GM12874 (cell line): ENCODE measurements at regions not wholly inside any gene's neighbourhood (a gene's known extent, or its start where the extent isn't known, plus 50 kb on each side); places are given as distances from the start of the nearest gene placed in this dataset.

Source experiments
- TF ChIP-seq, protein P1 (sequence below): IDR thresholded peaks from 2 replicates; pipeline ENCODE4 v1.5.1; 2011; ENCODE audit warnings: low read depth, mild to moderate bottlenecking, control low read depth, low read length, moderate library complexity; ENCODE audit not compliant: insufficient read depth

GRCh38 chr21:15966651-15967050 is 236.9 kb downstream of the USP25 start:
- TF ChIP-seq, protein P1, sequence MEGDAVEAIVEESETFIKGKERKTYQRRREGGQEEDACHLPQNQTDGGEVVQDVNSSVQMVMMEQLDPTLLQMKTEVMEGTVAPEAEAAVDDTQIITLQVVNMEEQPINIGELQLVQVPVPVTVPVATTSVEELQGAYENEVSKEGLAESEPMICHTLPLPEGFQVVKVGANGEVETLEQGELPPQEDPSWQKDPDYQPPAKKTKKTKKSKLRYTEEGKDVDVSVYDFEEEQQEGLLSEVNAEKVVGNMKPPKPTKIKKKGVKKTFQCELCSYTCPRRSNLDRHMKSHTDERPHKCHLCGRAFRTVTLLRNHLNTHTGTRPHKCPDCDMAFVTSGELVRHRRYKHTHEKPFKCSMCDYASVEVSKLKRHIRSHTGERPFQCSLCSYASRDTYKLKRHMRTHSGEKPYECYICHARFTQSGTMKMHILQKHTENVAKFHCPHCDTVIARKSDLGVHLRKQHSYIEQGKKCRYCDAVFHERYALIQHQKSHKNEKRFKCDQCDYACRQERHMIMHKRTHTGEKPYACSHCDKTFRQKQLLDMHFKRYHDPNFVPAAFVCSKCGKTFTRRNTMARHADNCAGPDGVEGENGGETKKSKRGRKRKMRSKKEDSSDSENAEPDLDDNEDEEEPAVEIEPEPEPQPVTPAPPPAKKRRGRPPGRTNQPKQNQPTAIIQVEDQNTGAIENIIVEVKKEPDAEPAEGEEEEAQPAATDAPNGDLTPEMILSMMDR = no peak

- TF ChIP-seq, protein P1 = no peak
Observed at GRCh38 chr21:15967661-15968060, 237.9 kb downstream of the USP25 start.

GRCh38 chr21:15968776-15969310 is 239.1 kb downstream of the USP25 start:
- TF ChIP-seq, protein P1 = no peak

- TF ChIP-seq, protein P1 = 0 out of 2 replicates have a peak, but pooled peaks have one; percentile 12
Observed at GRCh38 chr21:15976807-15977206, 247.0 kb downstream of the USP25 start.

DNA sequence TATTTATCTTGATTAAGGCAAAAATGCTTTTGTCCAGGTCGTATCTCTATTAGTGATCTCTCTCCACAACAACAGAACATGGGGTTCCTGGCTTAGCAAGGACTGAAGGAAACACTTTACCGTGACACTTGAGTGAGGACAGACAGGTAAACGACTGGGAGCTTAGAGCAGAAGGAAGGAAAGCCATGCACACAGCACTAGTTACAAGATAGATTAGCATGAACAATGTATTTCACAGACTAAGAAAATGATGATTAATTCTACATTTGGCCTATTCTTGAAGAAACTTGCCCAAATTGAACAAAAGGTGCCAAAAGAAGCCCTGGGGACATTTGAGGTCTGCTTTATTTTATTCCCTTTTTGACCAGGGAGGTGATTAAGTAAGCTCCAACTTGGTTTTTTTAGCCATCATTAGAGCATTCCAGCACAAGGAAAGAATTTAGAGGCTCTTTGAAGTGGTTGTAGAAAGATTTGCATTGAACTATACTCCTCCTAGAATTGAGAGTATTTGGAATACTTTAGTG is 248.5 kb downstream of the USP25 start:
- TF ChIP-seq, protein P1 = no peak

- TF ChIP-seq, protein P1 = no peak
Observed at GRCh38 chr21:15986277-15986676, 256.5 kb downstream of the USP25 start.

- TF ChIP-seq, protein P1 = no peak
Observed at GRCh38 chr21:15992171-15992570, 262.4 kb downstream of the USP25 start.
